ENCODE measurements at regions not wholly inside any gene's neighbourhood (a gene's known extent, or its start where the extent isn't known, plus 50 kb on each side); places are given as distances from the start of the nearest gene placed in this dataset.

GRCh38 chr20:19141998-19142397, 70.4 kb upstream of the SLC24A3 start:
- Histone ChIP-seq H3K27me3 (no peaks in the 10 kb centered on the region), H3K27ac (no peak overlapping the region), H3K4me3 (no peak overlapping the region), H3K36me3 (replicated peaks in 1 of 2) (no peaks in the 10 kb centered on the region), H3K9me3 (replicated peaks in 1 of 3) (no peaks in the 10 kb centered on the region), H3K4me1 (replicated peaks in 1 of 2) (no peaks in the 10 kb centered on the region)
- WGBS, 4 donors: 71 to 90% (median 77%) methylated on average over 3 of the region's 3 CpGs
- intact Hi-C loops (cut with DNase I): no loop called here
- TF ChIP-seq, protein P1, sequence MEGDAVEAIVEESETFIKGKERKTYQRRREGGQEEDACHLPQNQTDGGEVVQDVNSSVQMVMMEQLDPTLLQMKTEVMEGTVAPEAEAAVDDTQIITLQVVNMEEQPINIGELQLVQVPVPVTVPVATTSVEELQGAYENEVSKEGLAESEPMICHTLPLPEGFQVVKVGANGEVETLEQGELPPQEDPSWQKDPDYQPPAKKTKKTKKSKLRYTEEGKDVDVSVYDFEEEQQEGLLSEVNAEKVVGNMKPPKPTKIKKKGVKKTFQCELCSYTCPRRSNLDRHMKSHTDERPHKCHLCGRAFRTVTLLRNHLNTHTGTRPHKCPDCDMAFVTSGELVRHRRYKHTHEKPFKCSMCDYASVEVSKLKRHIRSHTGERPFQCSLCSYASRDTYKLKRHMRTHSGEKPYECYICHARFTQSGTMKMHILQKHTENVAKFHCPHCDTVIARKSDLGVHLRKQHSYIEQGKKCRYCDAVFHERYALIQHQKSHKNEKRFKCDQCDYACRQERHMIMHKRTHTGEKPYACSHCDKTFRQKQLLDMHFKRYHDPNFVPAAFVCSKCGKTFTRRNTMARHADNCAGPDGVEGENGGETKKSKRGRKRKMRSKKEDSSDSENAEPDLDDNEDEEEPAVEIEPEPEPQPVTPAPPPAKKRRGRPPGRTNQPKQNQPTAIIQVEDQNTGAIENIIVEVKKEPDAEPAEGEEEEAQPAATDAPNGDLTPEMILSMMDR (IDR thresholded peaks at IDR 0.05): no peak
- TF ChIP-seq POLR2A (IDR thresholded peaks at IDR 0.05): no peak
- no peak for DNase-seq

GRCh38 chr20:19143890-19144289, 68.6 kb upstream of the SLC24A3 start:
- intact Hi-C loops (cut with DNase I): no loop called here
- TF ChIP-seq, protein P1 (IDR thresholded peaks at IDR 0.05): no peak
- no peak for TF ChIP-seq POLR2A (IDR thresholded peaks at IDR 0.05)
- 89 to 94% (median 92%) methylated on average over 2 of the region's 2 CpGs for WGBS, 4 donors

DNA sequence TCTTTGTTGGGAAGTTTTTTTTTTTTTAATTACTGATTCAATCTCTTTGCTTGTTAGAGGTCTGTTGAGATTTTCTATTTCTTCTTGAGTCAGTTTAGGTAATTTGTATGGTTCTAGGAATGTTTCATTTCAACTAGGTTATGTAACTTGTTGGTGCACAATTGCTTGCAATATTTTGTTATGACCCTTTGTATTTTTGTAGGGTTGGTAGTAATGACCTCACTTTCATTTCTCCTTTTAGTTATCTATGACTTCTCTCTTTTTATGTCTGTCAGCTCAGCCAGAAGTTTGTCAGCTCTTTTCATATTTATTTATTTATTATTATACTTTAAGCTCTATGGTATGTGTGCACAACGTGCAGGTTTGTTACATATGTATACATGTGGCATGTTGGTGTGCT, 51.1 kb upstream of the SLC24A3 start:
- Histone ChIP-seq H3K36me3 (replicated peaks in 1 of 2) (no peaks in the 10 kb centered on the region), H3K4me3 (no peak overlapping the region), H3K4me1 (replicated peaks in 1 of 2) (no peaks in the 10 kb centered on the region), H3K27ac (no peak overlapping the region), H3K9me3 (replicated peaks in 1 of 3) (no peaks in the 10 kb centered on the region), H3K27me3 (no peaks in the 10 kb centered on the region)
- intact Hi-C loops (cut with DNase I): no loop called here
- DNase-seq: no peak
- 91 to 98% (median 94%) methylated on average over 1 of the region's 1 CpG for WGBS, 4 donors
- TF ChIP-seq POLR2A (IDR thresholded peaks at IDR 0.05): no peak
- TF ChIP-seq, protein P1 (IDR thresholded peaks at IDR 0.05): no peak

More at GRCh38 chr20:19143890-19144289, 68.6 kb upstream of the SLC24A3 start:
- Histone ChIP-seq H3K4me3 (no peak overlapping the region), H3K27ac (no peak overlapping the region), H3K27me3 (no peaks in the 10 kb centered on the region), H3K9me3 (replicated peaks in 1 of 3) (no peaks in the 10 kb centered on the region), H3K4me1 (replicated peaks in 1 of 2) (no peaks in the 10 kb centered on the region), H3K36me3 (replicated peaks in 1 of 2) (no peaks in the 10 kb centered on the region)
- no peak for DNase-seq

Measured in adrenal gland (tissue), 9 donors.